ENCODE measurements at regions not wholly inside any gene's neighbourhood (a gene's known extent, or its start where the extent isn't known, plus 50 kb on each side); places are given as distances from the start of the nearest gene placed in this dataset.
"Not testable (repeated sequence)": the region's sequence is repeated elsewhere in the genome, so short reads cannot be mapped to it uniquely, and the experiment has no call there.

GRCh38 chr18:78241535-78242253 lies 737.9 kb upstream of the SALL3 start:
- DNase-seq: no peak

GRCh38 chr18:78242254-78242643 lies 737.4 kb upstream of the SALL3 start:
- DNase-seq: no peak

GRCh38 chr18:78242806-78243205 lies 736.8 kb upstream of the SALL3 start:
- no peak for DNase-seq

- DNase-seq: no peak
These were observed 734.8 kb upstream of the SALL3 start for GRCh38 chr18:78244779-78245178.

- no peak for DNase-seq
These were observed 734.2 kb upstream of the SALL3 start for GRCh38 chr18:78245451-78245850.

GRCh38 chr18:78246050-78246449 lies 733.6 kb upstream of the SALL3 start:
- DNase-seq: no peak

- no peak for DNase-seq
These were observed 733.0 kb upstream of the SALL3 start for GRCh38 chr18:78246588-78246987.

- DNase-seq: no peak
These were observed 731.9 kb upstream of the SALL3 start for GRCh38 chr18:78247615-78248289.

- no peak for DNase-seq
These were observed 724.6 kb upstream of the SALL3 start for GRCh38 chr18:78255013-78255412.

GRCh38 chr18:78268226-78268988 lies 711.2 kb upstream of the SALL3 start:
- no peak for DNase-seq

- no peak for DNase-seq
These were observed 707.8 kb upstream of the SALL3 start for GRCh38 chr18:78271790-78272189.

- no peak for DNase-seq
These were observed 705.7 kb upstream of the SALL3 start for GRCh38 chr18:78273876-78274275.

- DNase-seq: not testable (repeated sequence)
These were observed 696.2 kb upstream of the SALL3 start for GRCh38 chr18:78283425-78283824.

- no peak for DNase-seq
These were observed 686.8 kb upstream of the SALL3 start for GRCh38 chr18:78292618-78293380.

GRCh38 chr18:78293540-78293939 lies 686.1 kb upstream of the SALL3 start:
- no peak for DNase-seq

GRCh38 chr18:78293940-78294541 lies 685.6 kb upstream of the SALL3 start:
- no peak for DNase-seq

- no peak for DNase-seq
These were observed 684.4 kb upstream of the SALL3 start for GRCh38 chr18:78295262-78295661.

GRCh38 chr18:78296166-78296565 lies 683.5 kb upstream of the SALL3 start:
- no peak for DNase-seq

- DNase-seq: no peak
These were observed 682.6 kb upstream of the SALL3 start for GRCh38 chr18:78297048-78297447.

GRCh38 chr18:78303519-78304191 lies 676.0 kb upstream of the SALL3 start:
- DNase-seq: no peak

- DNase-seq: no peak
These were observed 675.1 kb upstream of the SALL3 start for GRCh38 chr18:78304192-78305164.

All from stimulated activated CD4-positive, alpha-beta T cell treated with anti-CD3 and anti-CD28 coated beads, Interleukin-4, amount 100 ng/mL, for 1 hour (primary cell).